ENCODE measurements at regions not wholly inside any gene's neighbourhood (a gene's known extent, or its start where the extent isn't known, plus 50 kb on each side); places are given as distances from the start of the nearest gene placed in this dataset.

- in situ Hi-C loops (cut with HindIII; ENCODE audit: low pct_unique_long_range_greater_than_20kb, low sequenced_read_pairs) = no loop called here
- no peak for DNase-seq (ENCODE audit: low read depth, low spot score)
These were observed 343.9 kb upstream of the SHH start for GRCh38 chr7:156155988-156156733.

GRCh38 chr7:156153590-156153989 lies 341.3 kb upstream of the SHH start:
- in situ Hi-C loops (cut with HindIII; ENCODE audit: low pct_unique_long_range_greater_than_20kb, low sequenced_read_pairs) = no loop called here
- DNase-seq (ENCODE audit: low read depth, low spot score) = no peak

- in situ Hi-C loops (cut with HindIII; ENCODE audit: low pct_unique_long_range_greater_than_20kb, low sequenced_read_pairs) = no loop called here
- DNase-seq (ENCODE audit: low read depth, low spot score) = peak; percentile 50
These were observed 340.1 kb upstream of the SHH start for GRCh38 chr7:156152390-156152789.

- in situ Hi-C loops (cut with HindIII; ENCODE audit: low pct_unique_long_range_greater_than_20kb, low sequenced_read_pairs) = no loop called here
These were observed 339.4 kb upstream of the SHH start for GRCh38 chr7:156151658-156152057.

GRCh38 chr7:156151078-156151477 lies 338.8 kb upstream of the SHH start:
- in situ Hi-C loops (cut with HindIII; ENCODE audit: low pct_unique_long_range_greater_than_20kb, low sequenced_read_pairs) = no loop called here
- no peak for DNase-seq (ENCODE audit: low read depth, low spot score)

More at GRCh38 chr7:156151658-156152057, 339.4 kb upstream of the SHH start:
- DNase-seq (ENCODE audit: low read depth, low spot score) = no peak

- no peak for DNase-seq (ENCODE audit: low read depth, low spot score)
- in situ Hi-C loops (cut with HindIII; ENCODE audit: low pct_unique_long_range_greater_than_20kb, low sequenced_read_pairs) = no loop called here
These were observed 336.7 kb upstream of the SHH start for GRCh38 chr7:156148995-156149394.

- in situ Hi-C loops (cut with HindIII; ENCODE audit: low pct_unique_long_range_greater_than_20kb, low sequenced_read_pairs) = no loop called here
- DNase-seq (ENCODE audit: low read depth, low spot score) = no peak
These were observed 336.3 kb upstream of the SHH start for GRCh38 chr7:156148547-156148946.

GRCh38 chr7:156147756-156148504 lies 335.7 kb upstream of the SHH start:
- in situ Hi-C loops (cut with HindIII; ENCODE audit: low pct_unique_long_range_greater_than_20kb, low sequenced_read_pairs) = no loop called here
- no peak for DNase-seq (ENCODE audit: low read depth, low spot score)

- no peak for DNase-seq (ENCODE audit: low read depth, low spot score)
- in situ Hi-C loops (cut with HindIII; ENCODE audit: low pct_unique_long_range_greater_than_20kb, low sequenced_read_pairs) = no loop called here
These were observed 334.8 kb upstream of the SHH start for GRCh38 chr7:156147104-156147503.

- in situ Hi-C loops (cut with HindIII; ENCODE audit: low pct_unique_long_range_greater_than_20kb, low sequenced_read_pairs) = no loop called here
- DNase-seq (ENCODE audit: low read depth, low spot score) = no peak
These were observed 333.7 kb upstream of the SHH start for GRCh38 chr7:156145996-156146395.

- in situ Hi-C loops (cut with HindIII; ENCODE audit: low pct_unique_long_range_greater_than_20kb, low sequenced_read_pairs) = no loop called here
- no peak for DNase-seq (ENCODE audit: low read depth, low spot score)
These were observed 332.9 kb upstream of the SHH start for GRCh38 chr7:156145184-156145583.

- in situ Hi-C loops (cut with HindIII; ENCODE audit: low pct_unique_long_range_greater_than_20kb, low sequenced_read_pairs) = no loop called here
- no peak for DNase-seq (ENCODE audit: low read depth, low spot score)
These were observed 331.4 kb upstream of the SHH start for GRCh38 chr7:156143683-156144082.

GRCh38 chr7:156143158-156143557 lies 330.9 kb upstream of the SHH start:
- in situ Hi-C loops (cut with HindIII; ENCODE audit: low pct_unique_long_range_greater_than_20kb, low sequenced_read_pairs) = no loop called here

GRCh38 chr7:156141941-156142340 lies 329.7 kb upstream of the SHH start:
- in situ Hi-C loops (cut with HindIII; ENCODE audit: low pct_unique_long_range_greater_than_20kb, low sequenced_read_pairs) = no loop called here
- no peak for DNase-seq (ENCODE audit: low read depth, low spot score)

More at GRCh38 chr7:156143158-156143557, 330.9 kb upstream of the SHH start:
- DNase-seq (ENCODE audit: low read depth, low spot score) = no peak

GRCh38 chr7:156140896-156141295 lies 328.6 kb upstream of the SHH start:
- no peak for DNase-seq (ENCODE audit: low read depth, low spot score)
- in situ Hi-C loops (cut with HindIII; ENCODE audit: low pct_unique_long_range_greater_than_20kb, low sequenced_read_pairs) = no loop called here

- in situ Hi-C loops (cut with HindIII; ENCODE audit: low pct_unique_long_range_greater_than_20kb, low sequenced_read_pairs) = no loop called here
- no peak for DNase-seq (ENCODE audit: low read depth, low spot score)
These were observed 328.2 kb upstream of the SHH start for GRCh38 chr7:156140447-156140846.

GRCh38 chr7:156139633-156140032 lies 327.4 kb upstream of the SHH start:
- in situ Hi-C loops (cut with HindIII; ENCODE audit: low pct_unique_long_range_greater_than_20kb, low sequenced_read_pairs) = no loop called here
- no peak for DNase-seq (ENCODE audit: low read depth, low spot score)

GRCh38 chr7:156139112-156139511 lies 326.8 kb upstream of the SHH start:
- no peak for DNase-seq (ENCODE audit: low read depth, low spot score)
- in situ Hi-C loops (cut with HindIII; ENCODE audit: low pct_unique_long_range_greater_than_20kb, low sequenced_read_pairs) = no loop called here

- no peak for DNase-seq (ENCODE audit: low read depth, low spot score)
- in situ Hi-C loops (cut with HindIII; ENCODE audit: low pct_unique_long_range_greater_than_20kb, low sequenced_read_pairs) = no loop called here
These were observed 319.6 kb upstream of the SHH start for GRCh38 chr7:156131881-156132280.
